HCT116 (cell line): ENCODE measurements at regions not wholly inside any gene's neighbourhood (a gene's known extent, or its start where the extent isn't known, plus 50 kb on each side); places are given as distances from the start of the nearest gene placed in this dataset.

Experiments
- ATAC-seq: fragments of 200-7000 bp; cut with Tn5 transposase; 2 replicates; pipeline ENCODE4 v1.9.1; 2020; ENCODE audit warnings: mild to moderate bottlenecking, moderate library complexity
- BruUV-seq: library from RNA; stranded (reverse); fragments of 400-500 nt; replicated peaks from 2 replicates; lab custom pipeline; 2021; lab: Mats Ljungman, UMichigan
- CTCF ChIA-PET: fragments of 300-600 bp; sonication (Branson Sonifier 250); formaldehyde crosslinking; loops from one replicate; lab custom pipeline; 2021; ENCODE audit warnings: antibody characterized with exemption; lab: Charles Lee
- POLR2A ChIA-PET: fragments of 300-600, 350-600 bp; sonication (Branson Sonifier 250); formaldehyde crosslinking; loops from one replicate; lab custom pipeline; 2021; ENCODE audit warnings: antibody characterized with exemption; lab: Charles Lee
- RAD21 ChIA-PET, 2 experiments: fragments of 300-600 bp; sonication (Branson Sonifier 250); formaldehyde crosslinking; loops; one replicate each; lab custom pipeline; 2023; ENCODE audit warnings: low total read pairs in 2 of 2; ENCODE audit not compliant: uncharacterized antibody in 2 of 2, unreplicated experiment in 2 of 2, low non-redundant PET in 1 of 2; lab: Charles Lee
- DNase-seq: peaks from one replicate; pipeline ENCODE4 v3.0.0-alpha.2; 2010; ENCODE audit warnings: low read depth, low spot score
- H2AFZ ChIP-seq: fragments of 200-600 bp; shearing (Covaris generic), sonication (generic); 2 replicates; pipeline ENCODE4 v1.6.1; 2017; ENCODE audit warnings: low read depth, mixed run types, mixed read lengths, antibody characterized with exemption, low read length; ENCODE audit not compliant: poor library complexity, severe bottlenecking
- H3K27ac ChIP-seq: 2 replicates; pipeline ENCODE4 v1.5.1; 2012; ENCODE audit warnings: low read depth, low read length
- H3K27me3 ChIP-seq: fragments of 200-600 bp; sonication (generic); 2 replicates; pipeline ENCODE4 v1.6.1; 2016; ENCODE audit warnings: mixed run types, low read length, mixed read lengths; ENCODE audit not compliant: insufficient read depth
- H3K36me3 ChIP-seq, 2 experiments: fragments of 200-500 bp in 1 of 2; fragments of 200-600 bp in 1 of 2; sonication (Bioruptor generic) in 1 of 2; sonication (generic) in 1 of 2; 2 replicates each; pipeline versions ENCODE4 v1.5.1 to v1.6.1; 2014 to 2016; ENCODE audit warnings: low read length in 2 of 2, inconsistent platforms in 1 of 2, mixed read lengths in 1 of 2, mixed run types in 1 of 2; ENCODE audit not compliant: insufficient read depth in 2 of 2, control insufficient read depth in 1 of 2
- H3K4me1 ChIP-seq, 2 experiments: fragments of 200-600 bp in 1 of 2; sonication (generic) in 1 of 2; 2 replicates each; pipeline versions ENCODE4 v1.5.1 to v1.6.1; 2012 to 2017; ENCODE audit warnings: low read length in 2 of 2, inconsistent platforms in 1 of 2, mild to moderate bottlenecking in 1 of 2, mixed read lengths in 1 of 2, mixed run types in 1 of 2, moderate library complexity in 1 of 2; ENCODE audit not compliant: insufficient read depth in 2 of 2, control insufficient read depth in 1 of 2
- H3K4me2 ChIP-seq: fragments of 200-600 bp; sonication (generic); 2 replicates; pipeline ENCODE4 v1.6.1; 2017; ENCODE audit warnings: mixed run types, low read length, mixed read lengths
- H3K4me3 ChIP-seq, 2 experiments: fragments of 200-600 bp in 1 of 2; sonication (generic) in 1 of 2; replicated peaks in 1 of 2; 2 replicates each; pipeline ENCODE4 v1.5.1; 2011 to 2016; ENCODE audit warnings: low read length in 2 of 2, control low read depth in 1 of 2, low read depth in 1 of 2, mild to moderate bottlenecking in 1 of 2, mixed read lengths in 1 of 2, mixed run types in 1 of 2
- H3K79me2 ChIP-seq: fragments of 200-600 bp; sonication (generic); 2 replicates; pipeline ENCODE4 v1.6.1; 2017; ENCODE audit warnings: mild to moderate bottlenecking, mixed run types, low read length, moderate library complexity, mixed read lengths; ENCODE audit not compliant: insufficient read depth
- H3K9ac ChIP-seq: fragments of 200-600 bp; sonication (generic); 2 replicates; pipeline ENCODE4 v1.6.1; 2016; ENCODE audit warnings: low read length, mixed read lengths
- H3K9me2 ChIP-seq: fragments of 200-600 bp; sonication (generic), shearing (Covaris generic); 2 replicates; pipeline ENCODE4 v1.6.1; 2017; ENCODE audit warnings: mixed run types, mild to moderate bottlenecking, moderate library complexity; ENCODE audit not compliant: insufficient read depth
- H3K9me3 ChIP-seq, 2 experiments: fragments of 200-500 bp in 1 of 2; fragments of 200-600 bp in 1 of 2; sonication (Bioruptor generic) in 1 of 2; sonication (generic) in 1 of 2; 2 replicates each; pipeline ENCODE4 v1.6.1; 2014 to 2017; ENCODE audit warnings: low read length in 2 of 2, mixed read lengths in 2 of 2, inconsistent platforms in 1 of 2, low read depth in 1 of 2, mild to moderate bottlenecking in 1 of 2, mixed run types in 1 of 2, moderate library complexity in 1 of 2; ENCODE audit not compliant: control insufficient read depth in 1 of 2, insufficient read depth in 1 of 2
- H4K20me1 ChIP-seq: fragments of 200-600 bp; sonication (generic), shearing (Covaris generic); 2 replicates; pipeline ENCODE4 v1.6.1; 2017; ENCODE audit warnings: mixed run types, mild to moderate bottlenecking, moderate library complexity; ENCODE audit not compliant: insufficient read depth
- CBX3 ChIP-seq: IDR thresholded peaks from 2 replicates; pipeline ENCODE4 v1.6.1; 2012; ENCODE audit warnings: low read depth
- CEBPB ChIP-seq: IDR thresholded peaks from 2 replicates; pipeline ENCODE4 v1.6.1; 2012; ENCODE audit warnings: low read depth
- EZH2 ChIP-seq: fragments of 200-600 bp; sonication (generic); IDR thresholded peaks from 2 replicates; pipeline ENCODE4 v1.6.1; 2017; ENCODE audit warnings: antibody characterized with exemption, mixed run types
- EZH2phosphoT487 ChIP-seq: fragments of 200-600 bp; IDR thresholded peaks from 2 replicates; pipeline ENCODE4 v1.6.1; 2018; ENCODE audit warnings: antibody characterized with exemption, borderline replicate concordance
- JUND ChIP-seq: IDR thresholded peaks from 2 replicates; pipeline ENCODE4 v1.6.1; 2012
- RAD21 ChIP-seq: IDR thresholded peaks from 2 replicates; pipeline ENCODE4 v1.6.1; 2012; ENCODE audit warnings: low read depth, mild to moderate bottlenecking
- SP1 ChIP-seq: IDR thresholded peaks from 2 replicates; pipeline ENCODE4 v1.6.1; 2012; ENCODE audit warnings: low read depth
- YY1 ChIP-seq: IDR thresholded peaks from 2 replicates; pipeline ENCODE4 v1.6.1; 2011; ENCODE audit warnings: low read length, low read depth, moderate library complexity, mild to moderate bottlenecking; ENCODE audit not compliant: insufficient replicate concordance; ENCODE audit errors: extremely low read depth
- ZBTB33 ChIP-seq: IDR thresholded peaks from 2 replicates; pipeline ENCODE4 v1.6.1; 2011; ENCODE audit warnings: mild to moderate bottlenecking, low read length, moderate library complexity; ENCODE audit not compliant: insufficient replicate concordance; ENCODE audit errors: extremely low read depth
- intact Hi-C: fragments of 100-400 bp; cut with micrococcal nuclease; formaldehyde crosslinking; loops from 2 replicates; pipeline ENCODE4 v1.10.0; 2022

- ATAC-seq (no peak), DNase-seq (no peak)
- no peak overlapping the region for H2AFZ ChIP-seq
- no peaks in the 10 kb centered on the region for H3K79me2 ChIP-seq
- no peaks in the 10 kb centered on the region for H3K36me3 ChIP-seq
- H4K20me1 ChIP-seq: no peaks in the 10 kb centered on the region
- intact Hi-C loops: no loop called here
- H3K4me3 ChIP-seq: no peak overlapping the region
- no peak overlapping the region for H3K4me2 ChIP-seq
- ChIA-PET POLR2A (no interaction called here), CTCF (no interaction called here), RAD21 (no interaction called here)
- TF ChIP-seq YY1: no peak
- TF ChIP-seq SP1: no peak
- no peak for TF ChIP-seq EZH2
- TF ChIP-seq JUND: no peak
- H3K9ac ChIP-seq: no peak overlapping the region
- H3K9me2 ChIP-seq: no peaks in the 10 kb centered on the region
- no peaks in the 10 kb centered on the region for H3K27me3 ChIP-seq
- no TSS peak for BruUV-seq
- no peaks in the 10 kb centered on the region for H3K4me1 ChIP-seq
- H3K9me3 ChIP-seq: peaks cover 0 to 6% of the 10 kb centered on the region in 2 experiments; a peak in 2 of 4 replicates
- no peak overlapping the region for H3K27ac ChIP-seq
Observed at GRCh38 chr7:136551618-136552017, 316.8 kb upstream of the CHRM2 start.

DNA sequence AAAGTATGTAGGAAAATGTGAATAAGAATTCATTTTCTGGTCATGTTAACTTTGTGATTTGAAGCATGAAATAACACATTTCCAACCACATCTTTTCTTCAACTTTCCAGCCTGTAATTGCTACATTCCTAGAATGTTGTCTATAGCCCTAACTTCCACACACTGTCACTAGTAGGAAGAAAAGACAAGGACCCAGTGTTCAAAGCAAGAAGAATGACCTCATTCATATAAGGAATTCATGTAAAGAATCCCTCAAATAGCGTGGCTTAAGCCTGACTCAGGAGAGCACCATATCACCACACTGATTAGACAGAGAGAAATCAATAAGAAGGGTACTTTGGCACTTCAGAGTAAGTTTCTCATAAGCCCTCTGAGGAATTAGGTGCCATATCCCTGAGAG lies 318.7 kb upstream of the CHRM2 start:
- Histone ChIP-seq H3K4me3 (no peak overlapping the region), H3K79me2 (no peaks in the 10 kb centered on the region), H3K9me3 (peaks cover 0 to 3% of the 10 kb centered on the region in 2 experiments; a peak in 2 of 4 replicates), H2AFZ (no peak overlapping the region), H3K9ac (no peak overlapping the region), H3K27ac (no peak overlapping the region), H3K4me1 (no peaks in the 10 kb centered on the region), H3K27me3 (no peaks in the 10 kb centered on the region), H3K9me2 (no peaks in the 10 kb centered on the region), H3K4me2 (no peak overlapping the region), H3K36me3 (no peaks in the 10 kb centered on the region), H4K20me1 (no peaks in the 10 kb centered on the region)
- RAD21 ChIA-PET: no interaction called here
- no peak for TF ChIP-seq RAD21
- TF ChIP-seq EZH2phosphoT487: no peak
- TF ChIP-seq ZBTB33: no peak
- TF ChIP-seq CEBPB: no peak
- no peak for TF ChIP-seq CBX3
- TF ChIP-seq SP1: no peak
- no TSS peak for BruUV-seq
- CTCF ChIA-PET: no interaction called here
- intact Hi-C loops: no loop called here
- ATAC-seq (no peak), DNase-seq (no peak)
- POLR2A ChIA-PET: no interaction called here
